Adrenal gland (tissue), 9 donors: ENCODE measurements at regions not wholly inside any gene's neighbourhood (a gene's known extent, or its start where the extent isn't known, plus 50 kb on each side); places are given as distances from the start of the nearest gene placed in this dataset.

ENCODE experiments used
- DNase-seq, 7 donors: peaks; one replicate each; pipeline ENCODE4 v3.0.0-alpha.2; 2019 to 2020
- H3K27ac ChIP-seq, 5 donors: fragments of 200-600 bp; sonication (generic) in 4 of 5; 1 replicate in 3 of 5; 2 replicates in 2 of 5; pipeline versions ENCODE4 v1.5.1 to v1.8.0; 2016 to 2020; ENCODE audit warnings: mild to moderate bottlenecking in 1 of 5
- H3K27me3 ChIP-seq: fragments of 200-600 bp; 2 replicates; pipeline ENCODE4 v1.8.0; 2021
- H3K36me3 ChIP-seq, 2 donors: fragments of 200-600 bp; replicated peaks in 1 of 2; 1 replicate in 1 of 2; 2 replicates in 1 of 2; pipeline versions ENCODE4 v1.5.1 to v1.8.0; 2018 to 2022
- H3K4me1 ChIP-seq, 2 donors: fragments of 200-600 bp; replicated peaks in 1 of 2; 1 replicate in 1 of 2; 2 replicates in 1 of 2; pipeline versions ENCODE4 v1.5.1 to v1.8.0; 2018 to 2021
- H3K4me3 ChIP-seq, 4 donors: fragments of 200-600 bp; sonication (generic) in 3 of 4; one replicate each; pipeline ENCODE4 v1.5.1; 2016 to 2018
- H3K9me3 ChIP-seq, 3 donors: fragments of 200-600 bp; sonication (generic) in 1 of 3; replicated peaks in 1 of 3; 1 replicate in 2 of 3; 2 replicates in 1 of 3; pipeline versions ENCODE4 v1.5.1 to v1.8.0; 2016 to 2021
- POLR2A ChIP-seq, 2 donors: fragments of 450-650 bp; IDR thresholded peaks; one replicate each; pipeline ENCODE4 v1.6.1; 2017; ENCODE audit warnings: antibody characterized with exemption in 2 of 2, mild to moderate bottlenecking in 2 of 2, moderate library complexity in 1 of 2
- WGBS, 4 donors: extraction: QIAGEN DNeasy Blood & Tissue Kit in 2 of 4; methylation state at CpG; one replicate each; pipeline versions ENCODE4 v1.1.5 to v1.1.7; 2013 to 2017; 5-methylcytosine and 5-hydroxymethylcytosine counted together
- intact Hi-C, 2 donors: fragments of 100-400 bp; cut with DNase I; formaldehyde crosslinking; loops; one replicate each; pipeline versions ENCODE4 v1.14.1 to v1.15.0; 2022 to 2023
- TF ChIP-seq, protein P1 (sequence below), 6 experiments: fragments of 450-650 bp in 4 of 6; fragments of 200-600 bp in 2 of 6; sonication (generic) in 1 of 6; IDR thresholded peaks; 1 replicate in 5 of 6; 2 replicates in 1 of 6; pipeline versions ENCODE4 v1.5.1 to v1.8.0; 2016 to 2021; ENCODE audit warnings: antibody characterized with exemption in 6 of 6, mild to moderate bottlenecking in 2 of 6, moderate library complexity in 1 of 6
- donor health status: healthy with polysubstance abuse.
- donor health status: Bipolar disorder and iron deficiency.
- donor health status: DM: yes; HTN: yes; CAD: no.
- donor health status: DM: no; HTN: no; CAD: no.
- donor health status: DM: no; HTN: no; CAD: no.

- H3K36me3 ChIP-seq, result no peaks in the 10 kb centered on the region
- WGBS, 4 donors, result 85 to 91% (median 87%) methylated on average over 11 of the region's 11 CpGs
- H3K4me1 ChIP-seq, result peaks cover 0 to 14% of the 10 kb centered on the region in 2 donors
- no peak overlapping the region for H3K4me3 ChIP-seq
- DNase-seq, result no peak
- H3K9me3 ChIP-seq, result no peaks in the 10 kb centered on the region
- no peak overlapping the region for H3K27ac ChIP-seq
- TF ChIP-seq POLR2A (IDR thresholded peaks at IDR 0.05), result no peak
- TF ChIP-seq, protein P1, sequence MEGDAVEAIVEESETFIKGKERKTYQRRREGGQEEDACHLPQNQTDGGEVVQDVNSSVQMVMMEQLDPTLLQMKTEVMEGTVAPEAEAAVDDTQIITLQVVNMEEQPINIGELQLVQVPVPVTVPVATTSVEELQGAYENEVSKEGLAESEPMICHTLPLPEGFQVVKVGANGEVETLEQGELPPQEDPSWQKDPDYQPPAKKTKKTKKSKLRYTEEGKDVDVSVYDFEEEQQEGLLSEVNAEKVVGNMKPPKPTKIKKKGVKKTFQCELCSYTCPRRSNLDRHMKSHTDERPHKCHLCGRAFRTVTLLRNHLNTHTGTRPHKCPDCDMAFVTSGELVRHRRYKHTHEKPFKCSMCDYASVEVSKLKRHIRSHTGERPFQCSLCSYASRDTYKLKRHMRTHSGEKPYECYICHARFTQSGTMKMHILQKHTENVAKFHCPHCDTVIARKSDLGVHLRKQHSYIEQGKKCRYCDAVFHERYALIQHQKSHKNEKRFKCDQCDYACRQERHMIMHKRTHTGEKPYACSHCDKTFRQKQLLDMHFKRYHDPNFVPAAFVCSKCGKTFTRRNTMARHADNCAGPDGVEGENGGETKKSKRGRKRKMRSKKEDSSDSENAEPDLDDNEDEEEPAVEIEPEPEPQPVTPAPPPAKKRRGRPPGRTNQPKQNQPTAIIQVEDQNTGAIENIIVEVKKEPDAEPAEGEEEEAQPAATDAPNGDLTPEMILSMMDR (IDR thresholded peaks at IDR 0.05), result no peak
- no peaks in the 10 kb centered on the region for H3K27me3 ChIP-seq
- intact Hi-C loops, result no loop called here
Observed at GRCh38 chr10:3853547-3854303, 68.7 kb upstream of the KLF6 start.

DNA sequence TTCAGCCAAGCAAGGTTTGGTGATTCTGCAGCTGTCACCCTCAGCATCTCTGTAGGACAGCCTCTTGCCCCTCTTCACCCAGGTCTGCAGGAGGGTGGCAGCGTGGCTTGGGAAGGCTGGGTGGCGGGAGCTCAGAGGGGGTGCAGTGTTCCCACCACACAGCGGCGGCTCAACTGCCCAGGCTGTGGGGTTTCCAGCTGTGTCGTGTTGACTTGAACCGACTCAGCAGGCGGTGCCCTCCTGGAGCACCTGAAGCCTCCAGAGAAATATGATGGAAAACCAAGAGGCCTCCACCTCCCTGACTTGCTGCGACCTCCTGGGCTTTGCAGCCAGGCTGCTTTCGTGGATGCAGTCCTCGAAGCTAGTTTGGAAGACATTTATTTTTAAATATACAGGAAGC, 68.0 kb upstream of the KLF6 start:
- DNase-seq, result no peak
- Histone ChIP-seq H3K27me3 (no peaks in the 10 kb centered on the region), H3K4me1 (peaks cover 0 to 21% of the 10 kb centered on the region in 2 donors), H3K27ac (peak overlapping the region in 2 of 5 donors; percentile 22 to 65), H3K9me3 (no peaks in the 10 kb centered on the region), H3K4me3 (no peak overlapping the region), H3K36me3 (no peaks in the 10 kb centered on the region)
- intact Hi-C loops, result no loop called here
- TF ChIP-seq POLR2A (IDR thresholded peaks at IDR 0.05), result no peak
- TF ChIP-seq, protein P1 (IDR thresholded peaks at IDR 0.05), result no peak
- 86 to 96% (median 91%) methylated on average over 5 to 10 of the region's 10 CpGs for WGBS, 4 donors

DNA sequence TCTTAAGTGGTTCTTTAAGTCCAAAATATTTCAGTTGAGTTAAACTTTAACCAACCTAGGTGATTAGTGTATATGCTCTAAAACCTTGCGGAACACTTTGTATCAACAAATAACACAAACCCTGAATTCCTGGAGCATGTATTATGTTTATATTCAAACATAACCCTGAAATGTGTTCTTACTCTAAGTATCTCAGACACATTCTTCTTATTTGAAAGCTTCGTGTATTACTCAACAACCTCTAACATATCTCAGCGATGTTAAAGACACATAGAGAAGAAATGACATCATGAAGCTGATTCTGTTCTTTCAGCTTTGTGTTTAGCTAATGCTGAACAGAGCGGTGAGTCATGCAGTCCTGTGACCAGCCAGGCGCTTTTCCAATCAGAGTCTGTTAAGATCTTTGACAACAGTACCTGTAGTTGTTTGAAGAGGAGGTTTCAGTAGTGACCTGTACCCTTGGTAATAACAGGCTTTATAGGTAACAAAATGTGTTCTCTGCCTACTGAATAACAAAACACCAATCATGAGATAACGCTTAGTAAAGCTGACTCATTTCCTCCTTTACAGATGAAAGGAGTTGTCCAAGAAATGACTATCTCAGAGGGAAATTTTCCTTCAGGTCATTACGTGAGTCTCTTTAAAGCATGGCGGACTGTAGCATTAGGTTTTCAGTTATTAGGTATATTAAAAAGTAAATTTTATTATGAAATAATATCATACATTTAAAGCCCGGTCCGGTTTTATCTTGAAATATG, 67.3 kb upstream of the KLF6 start:
- no peaks in the 10 kb centered on the region for H3K36me3 ChIP-seq
- TF ChIP-seq, protein P1 (IDR thresholded peaks at IDR 0.05), result no peak
- peak in 1 of 2 donors; percentile 40 for TF ChIP-seq POLR2A (IDR thresholded peaks at IDR 0.05)
- 39 to 42% (median 40%) methylated on average over 10 of the region's 10 CpGs for WGBS, 4 donors
- no peaks in the 10 kb centered on the region for H3K27me3 ChIP-seq
- H3K4me1 ChIP-seq, result peaks cover 0 to 21% of the 10 kb centered on the region in 2 donors
- no peak overlapping the region for H3K4me3 ChIP-seq
- DNase-seq, result peak; percentile 69 to 90 (median 78)
- peak overlapping the region in 3 of 5 donors; percentile 13 to 68 (median 65) for H3K27ac ChIP-seq
- H3K9me3 ChIP-seq, result no peaks in the 10 kb centered on the region
- intact Hi-C loops, result no loop called here
